HG02759 (cell line): ENCODE measurements at regions not wholly inside any gene's neighbourhood (a gene's known extent, or its start where the extent isn't known, plus 50 kb on each side); places are given as distances from the start of the nearest gene placed in this dataset.
"Not testable (repeated sequence)": the region's sequence is repeated elsewhere in the genome, so short reads cannot be mapped to it uniquely, and the experiment has no call there.

Experiments used
- ATAC-seq: cut with Tn5 transposase; IDR thresholded peaks from one replicate; pipeline ENCODE4 v1.9.1; 2021; ENCODE audit warnings: mild to moderate bottlenecking, moderate library complexity; ENCODE audit not compliant: unreplicated experiment

- ATAC-seq: no peak
Observed at GRCh38 chr12:90710711-90711110, 244.3 kb downstream of the CCER1 start.

- ATAC-seq: no peak
Observed at GRCh38 chr12:90706036-90706435, 248.9 kb downstream of the CCER1 start.

GRCh38 chr12:90695415-90695814 is 259.6 kb downstream of the CCER1 start:
- ATAC-seq: no peak

- ATAC-seq: no peak
Observed at GRCh38 chr12:90690120-90690519, 264.9 kb downstream of the CCER1 start.

GRCh38 chr12:90687682-90688081 is 267.3 kb downstream of the CCER1 start:
- ATAC-seq: not testable (repeated sequence)

- ATAC-seq: no peak
Observed at GRCh38 chr12:90683871-90684270, 271.1 kb downstream of the CCER1 start.

GRCh38 chr12:90682398-90682797 is 272.6 kb downstream of the CCER1 start:
- ATAC-seq: no peak

- no peak for ATAC-seq
Observed at GRCh38 chr12:90679674-90680073, 275.3 kb downstream of the CCER1 start.

- no peak for ATAC-seq
Observed at GRCh38 chr12:90677552-90677951, 277.4 kb downstream of the CCER1 start.

- no peak for ATAC-seq
Observed at GRCh38 chr12:90677055-90677454, 277.9 kb downstream of the CCER1 start.

- no peak for ATAC-seq
Observed at GRCh38 chr12:90675106-90675505, 279.9 kb downstream of the CCER1 start.

GRCh38 chr12:90672081-90672480 is 282.9 kb downstream of the CCER1 start:
- ATAC-seq: no peak

- ATAC-seq: not testable (repeated sequence)
Observed at GRCh38 chr12:90663949-90664348, 291.0 kb downstream of the CCER1 start.

- ATAC-seq: no peak
Observed at GRCh38 chr12:90659060-90659459, 295.9 kb downstream of the CCER1 start.

- no peak for ATAC-seq
Observed at GRCh38 chr12:90653040-90653439, 301.9 kb downstream of the CCER1 start.

GRCh38 chr12:90652280-90652679 is 302.7 kb downstream of the CCER1 start:
- ATAC-seq: no peak

- ATAC-seq: no peak
Observed at GRCh38 chr12:90645181-90645580, 309.8 kb downstream of the CCER1 start.

- ATAC-seq: no peak
Observed at GRCh38 chr12:90631591-90632212, 323.3 kb downstream of the CCER1 start.

- no peak for ATAC-seq
Observed at GRCh38 chr12:90630006-90630405, 325.0 kb downstream of the CCER1 start.

- ATAC-seq: no peak
Observed at GRCh38 chr12:90628213-90628612, 326.8 kb downstream of the CCER1 start.

GRCh38 chr12:90627180-90627896 is 327.6 kb downstream of the CCER1 start:
- no peak for ATAC-seq

- no peak for ATAC-seq
Observed at GRCh38 chr12:90622431-90622830, 332.5 kb downstream of the CCER1 start.

- ATAC-seq: no peak
Observed at GRCh38 chr12:90621927-90622326, 333.0 kb downstream of the CCER1 start.
